AG04450 (cell line): ENCODE measurements at regions not wholly inside any gene's neighbourhood (a gene's known extent, or its start where the extent isn't known, plus 50 kb on each side); places are given as distances from the start of the nearest gene placed in this dataset.

Experiments
- CTCF ChIA-PET: fragments of 300-600, 350-600 bp; formaldehyde crosslinking; extraction: SDS; loops from one replicate; lab custom pipeline; 2022; ENCODE audit warnings: antibody characterized with exemption, inconsistent platforms; lab: Charles Lee
- POLR2A ChIA-PET: fragments of 350-600 bp; formaldehyde crosslinking; extraction: SDS; loops from one replicate; lab custom pipeline; 2021; ENCODE audit warnings: antibody characterized with exemption, inconsistent platforms; lab: Yijun Ruan, JAX
- DNase-seq: peaks from one replicate; pipeline ENCODE4 v3.0.0-alpha.2; 2011; ENCODE audit warnings: low read depth, low spot score
- H3K27ac ChIP-seq: one replicate; pipeline ENCODE4 v1.5.1; 2012; ENCODE audit warnings: low read depth, low read length, control low read depth
- H3K27me3 ChIP-seq: one replicate; pipeline ENCODE4 v1.6.0; 2012; ENCODE audit warnings: low read length; ENCODE audit not compliant: control insufficient read depth, insufficient read depth
- H3K4me3 ChIP-seq: 2 replicates; pipeline ENCODE4 v1.5.1; 2011; ENCODE audit warnings: mild to moderate bottlenecking, low read depth, low read length, control low read depth
- H3K9me3 ChIP-seq: 2 replicates; pipeline ENCODE4 v1.5.1; 2012; ENCODE audit warnings: low read length; ENCODE audit not compliant: control insufficient read depth, insufficient read depth
- CTCF ChIP-seq: IDR thresholded peaks from 2 replicates; pipeline ENCODE4 v1.5.1; 2011; ENCODE audit warnings: low read depth, low read length, control low read depth, inconsistent platforms

DNA sequence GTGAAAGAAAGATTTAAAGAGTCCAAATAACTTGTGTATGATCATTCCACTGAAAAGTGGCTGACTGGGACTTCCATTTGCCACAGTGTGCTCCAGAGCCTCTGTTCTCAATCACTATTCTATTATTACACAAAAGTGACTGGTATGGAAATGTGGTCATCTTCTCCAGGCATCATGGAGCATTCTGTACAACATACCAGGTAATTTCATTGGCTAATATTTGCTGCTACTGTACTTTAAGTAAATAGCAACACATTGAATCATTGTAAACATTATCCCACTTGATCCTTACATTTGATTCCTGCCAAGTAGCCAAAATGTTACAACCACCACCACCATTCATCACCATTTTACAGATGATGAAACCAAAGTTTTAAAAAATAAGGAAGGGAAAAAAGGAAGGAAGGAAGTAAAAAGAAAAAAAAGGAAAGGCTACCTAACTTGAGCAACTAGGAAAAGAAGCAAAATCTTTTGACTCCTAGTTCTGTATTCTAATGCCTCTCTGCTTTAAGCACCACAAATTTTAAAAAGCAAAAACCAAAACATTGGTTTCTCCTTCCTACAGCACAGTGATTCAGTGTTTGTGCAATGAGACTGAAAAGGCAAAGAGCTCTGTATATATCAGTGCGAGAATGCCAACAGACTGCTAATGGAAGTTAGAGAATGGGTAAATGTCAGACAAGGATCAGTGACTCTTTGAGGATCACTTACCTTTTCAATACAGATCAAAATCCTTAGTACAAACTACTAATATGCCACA, 361.4 kb upstream of the PTBP2 start:
- DNase-seq: no peak
- no peak overlapping the region for H3K4me3 ChIP-seq
- TF ChIP-seq CTCF: no peak
- POLR2A ChIA-PET: no interaction called here
- H3K9me3 ChIP-seq: no peaks in the 10 kb centered on the region
- H3K27me3 ChIP-seq: no peaks in the 10 kb centered on the region
- H3K27ac ChIP-seq: no peak overlapping the region
- CTCF ChIA-PET: no interaction called here

DNA sequence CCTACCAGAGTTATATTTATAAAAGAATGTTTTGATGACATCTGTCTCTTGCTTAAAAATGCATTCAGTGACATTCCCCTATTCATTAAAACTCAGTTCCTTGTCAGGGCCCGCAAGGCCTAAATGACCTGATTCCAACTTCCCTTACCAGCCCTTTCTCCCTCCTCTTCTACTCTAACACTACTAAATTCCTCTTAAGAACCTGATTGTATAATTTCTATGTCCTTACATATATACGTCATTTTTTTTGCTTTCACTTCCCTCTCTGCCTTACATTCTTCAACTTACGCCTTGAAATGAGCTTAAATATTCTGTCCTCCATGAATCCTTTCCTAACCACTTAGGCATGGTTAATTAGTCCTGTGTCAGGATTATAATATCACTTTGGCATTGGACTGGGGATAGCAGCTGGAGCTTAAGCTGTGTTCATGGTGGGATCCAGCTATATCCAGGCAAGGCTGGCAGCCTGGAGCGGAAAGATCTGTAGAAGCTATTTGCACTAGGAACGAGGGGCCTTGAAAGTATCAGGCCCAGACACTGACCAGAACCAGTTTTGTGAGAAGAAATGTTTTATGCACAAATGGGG, 360.2 kb upstream of the PTBP2 start:
- no peak for TF ChIP-seq CTCF
- ChIA-PET POLR2A (interaction anchor here (1.5 kb wide), 1 partner anchor 55 kb away, joined by 8 read pairs; no protein-coding TSS in a partner anchor), CTCF (no interaction called here)
- H3K27ac ChIP-seq: no peak overlapping the region
- H3K4me3 ChIP-seq: no peak overlapping the region
- H3K9me3 ChIP-seq: no peaks in the 10 kb centered on the region
- no peak for DNase-seq
- H3K27me3 ChIP-seq: no peaks in the 10 kb centered on the region

GRCh38 chr1:96361961-96362360, 359.6 kb upstream of the PTBP2 start:
- ChIA-PET CTCF (no interaction called here), POLR2A (interaction anchor here (1.1 to 1.5 kb wide), 3 partner anchors 54 to 196 kb away, joined by 3 to 8 read pairs (median 3); no protein-coding TSS in a partner anchor)
- H3K4me3 ChIP-seq: no peak overlapping the region
- TF ChIP-seq CTCF: no peak
- no peak overlapping the region for H3K27ac ChIP-seq
- H3K9me3 ChIP-seq: no peaks in the 10 kb centered on the region
- no peaks in the 10 kb centered on the region for H3K27me3 ChIP-seq
- no peak for DNase-seq

GRCh38 chr1:96362623-96363022, 359.0 kb upstream of the PTBP2 start:
- DNase-seq: peak; percentile 94
- no peak for TF ChIP-seq CTCF
- no peaks in the 10 kb centered on the region for H3K27me3 ChIP-seq
- H3K9me3 ChIP-seq: no peaks in the 10 kb centered on the region
- peak overlapping the region; percentile 79 for H3K27ac ChIP-seq
- POLR2A ChIA-PET: interaction anchor here (1.1 to 1.5 kb wide), 3 partner anchors 54 to 195 kb away, joined by 3 to 8 read pairs (median 3); no protein-coding TSS in a partner anchor
- H3K4me3 ChIP-seq: no peak overlapping the region
- CTCF ChIA-PET: no interaction called here

DNA sequence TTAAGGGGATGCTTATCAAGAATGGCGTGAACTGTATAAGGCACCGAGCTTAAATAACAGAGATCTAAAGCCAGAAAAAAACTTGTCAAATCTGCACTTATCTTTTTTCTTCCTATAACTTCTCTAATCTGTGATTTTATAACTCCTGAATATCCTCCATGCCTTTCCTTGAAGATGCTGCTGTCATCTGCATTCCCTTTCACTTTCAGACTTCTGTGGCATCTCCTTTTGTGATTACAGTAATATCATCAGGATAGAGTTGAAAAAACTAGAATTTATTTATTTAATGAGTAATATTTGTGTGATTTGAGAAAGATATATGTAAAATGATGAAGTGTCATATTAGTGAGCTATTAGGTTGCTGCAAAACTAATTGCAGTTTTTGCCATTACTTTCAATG, 357.8 kb upstream of the PTBP2 start:
- Histone ChIP-seq H3K27me3 (no peaks in the 10 kb centered on the region), H3K27ac (no peak overlapping the region), H3K9me3 (no peaks in the 10 kb centered on the region), H3K4me3 (no peak overlapping the region)
- no peak for DNase-seq
- CTCF ChIA-PET: no interaction called here
- TF ChIP-seq CTCF: no peak
- POLR2A ChIA-PET: no interaction called here
